Uterus (tissue), 2 donors: ENCODE measurements at regions not wholly inside any gene's neighbourhood (a gene's known extent, or its start where the extent isn't known, plus 50 kb on each side); places are given as distances from the start of the nearest gene placed in this dataset.

ENCODE experiments used
- POLR2A ChIP-seq, 2 donors: fragments of 450-650 bp; IDR thresholded peaks; one replicate each; pipeline ENCODE4 v1.6.1; 2016; ENCODE audit warnings: antibody characterized with exemption in 2 of 2, mild to moderate bottlenecking in 1 of 2, moderate library complexity in 1 of 2
- TF ChIP-seq, protein P1 (sequence below), 4 experiments: fragments of 200-600 bp in 2 of 4; fragments of 450-650 bp in 2 of 4; sonication (generic) in 2 of 4; IDR thresholded peaks; one replicate each; pipeline ENCODE4 v1.5.1; 2016 to 2019; ENCODE audit warnings: antibody characterized with exemption in 4 of 4, mild to moderate bottlenecking in 2 of 4, moderate library complexity in 1 of 4

DNA sequence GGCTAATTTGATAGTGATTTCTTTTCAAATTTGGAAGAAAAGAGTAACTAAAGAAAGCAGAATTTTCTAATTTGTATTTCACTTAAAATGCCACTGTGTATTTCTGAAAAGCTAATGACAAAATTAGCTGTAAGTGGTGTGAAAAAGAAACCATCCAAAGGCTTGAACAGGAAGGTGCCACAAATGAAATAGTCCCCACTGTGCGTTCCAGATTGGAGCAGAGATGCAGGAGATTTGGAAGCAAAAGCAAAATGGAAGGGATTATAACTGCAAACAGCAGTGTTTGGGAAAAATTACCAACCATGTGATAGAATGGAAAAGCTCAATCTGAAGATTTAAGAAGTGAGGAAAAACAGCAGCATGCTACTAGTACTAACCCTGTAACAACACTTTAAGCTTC lies 498.7 kb downstream of the SUCLG1 start:
- TF ChIP-seq, protein P1, sequence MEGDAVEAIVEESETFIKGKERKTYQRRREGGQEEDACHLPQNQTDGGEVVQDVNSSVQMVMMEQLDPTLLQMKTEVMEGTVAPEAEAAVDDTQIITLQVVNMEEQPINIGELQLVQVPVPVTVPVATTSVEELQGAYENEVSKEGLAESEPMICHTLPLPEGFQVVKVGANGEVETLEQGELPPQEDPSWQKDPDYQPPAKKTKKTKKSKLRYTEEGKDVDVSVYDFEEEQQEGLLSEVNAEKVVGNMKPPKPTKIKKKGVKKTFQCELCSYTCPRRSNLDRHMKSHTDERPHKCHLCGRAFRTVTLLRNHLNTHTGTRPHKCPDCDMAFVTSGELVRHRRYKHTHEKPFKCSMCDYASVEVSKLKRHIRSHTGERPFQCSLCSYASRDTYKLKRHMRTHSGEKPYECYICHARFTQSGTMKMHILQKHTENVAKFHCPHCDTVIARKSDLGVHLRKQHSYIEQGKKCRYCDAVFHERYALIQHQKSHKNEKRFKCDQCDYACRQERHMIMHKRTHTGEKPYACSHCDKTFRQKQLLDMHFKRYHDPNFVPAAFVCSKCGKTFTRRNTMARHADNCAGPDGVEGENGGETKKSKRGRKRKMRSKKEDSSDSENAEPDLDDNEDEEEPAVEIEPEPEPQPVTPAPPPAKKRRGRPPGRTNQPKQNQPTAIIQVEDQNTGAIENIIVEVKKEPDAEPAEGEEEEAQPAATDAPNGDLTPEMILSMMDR (IDR thresholded peaks at IDR 0.05), result no peak
- no peak for TF ChIP-seq POLR2A (IDR thresholded peaks at IDR 0.05)
